HUES64 (cell line): ENCODE measurements at regions not wholly inside any gene's neighbourhood (a gene's known extent, or its start where the extent isn't known, plus 50 kb on each side); places are given as distances from the start of the nearest gene placed in this dataset.
"Not testable (repeated sequence)": the region's sequence is repeated elsewhere in the genome, so short reads cannot be mapped to it uniquely, and the experiment has no call there.

Source experiments
- H3K27ac ChIP-seq: 2 replicates; pipeline ENCODE4 v1.7.0; 2013; ENCODE audit warnings: low read depth, low read length, inconsistent platforms
- H3K27me3 ChIP-seq: 2 replicates; pipeline ENCODE4 v1.6.1; 2013; ENCODE audit warnings: mild to moderate bottlenecking, low read length; ENCODE audit not compliant: insufficient read depth
- H3K36me3 ChIP-seq: 2 replicates; pipeline ENCODE4 v1.6.1; 2013; ENCODE audit warnings: mild to moderate bottlenecking, low read length; ENCODE audit not compliant: insufficient read depth
- H3K4me1 ChIP-seq: 2 replicates; pipeline ENCODE4 v1.6.1; 2013; ENCODE audit warnings: mild to moderate bottlenecking, low read length, moderate library complexity; ENCODE audit not compliant: insufficient read depth
- H3K4me3 ChIP-seq: 2 replicates; pipeline ENCODE4 v1.5.1; 2013; ENCODE audit warnings: mild to moderate bottlenecking, low read length, moderate library complexity
- H3K9ac ChIP-seq: 2 replicates; pipeline ENCODE4 v1.6.1; 2013; ENCODE audit warnings: mild to moderate bottlenecking, low read depth, low read length
- H3K9me3 ChIP-seq: 2 replicates; pipeline ENCODE4 v1.6.1; 2013; ENCODE audit warnings: low read depth, low read length; ENCODE audit not compliant: insufficient read depth
- WGBS: fragments of 150-250, 120-280 bp; methylation state at CpG from one replicate; pipeline ENCODE4 v1.1.7; 2013; ENCODE audit warnings: missing lambda C conversion rate; 5-methylcytosine and 5-hydroxymethylcytosine counted together

DNA sequence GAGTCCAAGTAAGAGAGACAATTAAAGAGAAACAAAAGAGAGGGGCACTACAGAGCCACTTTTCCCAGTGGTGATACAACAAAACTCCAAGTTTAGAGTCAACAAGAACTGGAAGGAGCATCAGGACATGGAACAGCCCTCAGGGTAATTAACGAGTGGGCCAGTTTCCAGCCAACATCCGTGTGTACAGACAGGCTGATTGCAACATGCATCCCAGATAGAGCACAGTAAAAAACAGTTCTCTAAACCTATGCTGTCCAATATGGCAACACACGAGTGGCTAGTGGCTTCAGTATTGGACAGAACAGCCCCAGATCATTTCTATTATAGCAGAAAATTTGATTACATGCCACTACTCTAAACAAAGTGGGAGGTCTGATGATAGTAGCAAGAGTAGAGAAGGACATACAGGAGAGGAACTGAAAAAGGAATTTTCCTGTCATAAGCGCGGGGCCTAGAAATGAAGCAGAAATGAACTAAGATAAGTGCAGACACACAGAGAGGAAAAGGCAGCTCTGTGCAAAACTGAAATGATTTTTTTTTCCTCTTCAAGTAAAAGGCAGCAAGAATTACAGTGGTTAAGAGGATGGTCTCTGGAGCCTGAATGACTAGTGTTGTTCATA, 175.6 kb upstream of the CCNG1 start:
- Histone ChIP-seq H3K9ac (no peak overlapping the region), H3K27me3 (no peaks in the 10 kb centered on the region), H3K4me3 (no peak overlapping the region), H3K4me1 (no peaks in the 10 kb centered on the region), H3K9me3 (no peaks in the 10 kb centered on the region), H3K27ac (no peak overlapping the region), H3K36me3 (no peaks in the 10 kb centered on the region)
- WGBS = 96% methylated on average over 5 of the region's 5 CpGs

- WGBS = 95% methylated on average over 4 of the region's 5 CpGs
- H3K36me3 ChIP-seq, H3K9me3 ChIP-seq, H3K9ac ChIP-seq, H3K4me1 ChIP-seq, H3K27ac ChIP-seq, H3K4me3 ChIP-seq, H3K27me3 ChIP-seq: not testable (repeated sequence)
These were observed 171.1 kb upstream of the CCNG1 start for GRCh38 chr5:163266249-163266648.

DNA sequence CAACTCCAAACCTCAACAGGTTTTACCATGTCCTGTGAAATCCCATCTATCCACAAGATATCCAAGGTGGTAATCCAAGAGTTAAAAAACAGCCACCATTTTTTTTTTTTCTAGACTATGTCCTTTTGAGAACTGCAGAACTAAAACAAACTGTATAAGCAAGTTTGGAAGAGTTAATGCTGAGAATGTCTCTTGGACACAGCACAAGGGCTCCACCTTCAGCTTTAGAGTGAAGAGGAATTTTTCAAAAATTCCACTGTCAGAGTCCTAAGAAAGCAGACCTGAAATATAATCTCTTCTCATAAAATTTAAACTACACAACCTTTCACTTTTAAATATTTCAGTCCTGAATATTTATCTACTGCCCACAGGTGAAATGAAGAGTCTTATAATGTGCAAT, 167.8 kb upstream of the CCNG1 start:
- Histone ChIP-seq H3K27ac (no peak overlapping the region), H3K9ac (no peak overlapping the region), H3K36me3 (no peaks in the 10 kb centered on the region), H3K4me1 (no peaks in the 10 kb centered on the region), H3K27me3 (no peaks in the 10 kb centered on the region), H3K4me3 (no peak overlapping the region), H3K9me3 (0 out of 2 replicates have a peak, but pooled peaks cover 3% of the 10 kb centered on the region)

DNA sequence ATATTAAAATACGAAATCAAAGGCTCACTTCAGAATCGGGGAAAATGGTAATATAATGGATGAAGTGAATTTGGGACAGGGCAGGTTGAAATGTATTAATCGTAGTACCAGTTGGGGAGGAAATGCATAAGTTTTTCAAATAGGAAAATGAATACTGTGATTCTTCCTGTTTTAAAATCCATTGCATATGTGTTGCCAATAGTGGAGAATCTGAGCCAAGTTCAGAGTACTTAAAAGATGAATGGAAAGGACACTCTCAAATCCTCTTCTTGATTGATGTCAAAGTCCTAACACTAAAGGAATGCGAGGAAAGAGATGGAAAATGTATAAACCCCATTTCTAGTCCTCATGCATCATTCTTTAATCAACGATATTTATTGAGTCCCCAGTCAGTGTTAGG, 160.9 kb upstream of the CCNG1 start:
- over 99% methylated on average over 5 of the region's 5 CpGs for WGBS
- Histone ChIP-seq H3K27me3 (no peaks in the 10 kb centered on the region), H3K27ac (no peak overlapping the region), H3K9me3 (0 out of 2 replicates have a peak, but pooled peaks cover 3% of the 10 kb centered on the region), H3K4me1 (no peaks in the 10 kb centered on the region), H3K9ac (no peak overlapping the region), H3K4me3 (no peak overlapping the region), H3K36me3 (no peaks in the 10 kb centered on the region)

- H3K27ac ChIP-seq, H3K9me3 ChIP-seq, H3K36me3 ChIP-seq, H3K27me3 ChIP-seq, H3K9ac ChIP-seq, H3K4me1 ChIP-seq, H3K4me3 ChIP-seq: not testable (repeated sequence)
- WGBS = 22% methylated on average over 1 of the region's 3 CpGs
These were observed 156.5 kb upstream of the CCNG1 start for GRCh38 chr5:163280897-163281296.

- Histone ChIP-seq H3K27me3 (no peaks in the 10 kb centered on the region), H3K4me3 (no peak overlapping the region), H3K36me3 (no peaks in the 10 kb centered on the region), H3K9me3 (no peaks in the 10 kb centered on the region), H3K4me1 (no peaks in the 10 kb centered on the region), H3K9ac (no peak overlapping the region), H3K27ac (no peak overlapping the region)
- 100% methylated on average over 1 of the region's 1 CpG for WGBS
These were observed 155.9 kb upstream of the CCNG1 start for GRCh38 chr5:163281512-163281911.

DNA sequence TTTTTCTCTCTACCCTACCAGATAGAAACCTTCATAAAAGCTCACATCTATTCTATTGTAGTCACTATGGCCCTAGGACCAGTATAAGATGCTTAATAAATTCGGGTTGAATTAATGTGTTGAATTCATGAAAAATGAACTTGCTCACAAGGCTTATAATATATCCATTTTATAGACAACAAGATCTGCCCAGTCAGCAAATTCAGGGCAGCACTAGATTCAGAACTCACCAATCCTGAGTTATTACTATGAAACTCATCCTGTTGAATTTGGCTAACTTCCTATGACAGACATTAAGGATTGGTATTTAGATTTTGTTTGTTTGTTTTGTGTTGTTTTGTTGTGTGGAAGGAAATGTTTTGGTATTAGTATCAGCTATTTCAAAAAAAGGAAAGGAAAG, 143.6 kb upstream of the CCNG1 start:
- no peak overlapping the region for H3K9ac ChIP-seq
- no peak overlapping the region for H3K27ac ChIP-seq
- no peaks in the 10 kb centered on the region for H3K36me3 ChIP-seq
- no peak overlapping the region for H3K4me3 ChIP-seq
- no peaks in the 10 kb centered on the region for H3K9me3 ChIP-seq
- H3K27me3 ChIP-seq = no peaks in the 10 kb centered on the region
- H3K4me1 ChIP-seq = no peaks in the 10 kb centered on the region
- no CpG with 5 or more reads among the region's 1 CpG for WGBS

DNA sequence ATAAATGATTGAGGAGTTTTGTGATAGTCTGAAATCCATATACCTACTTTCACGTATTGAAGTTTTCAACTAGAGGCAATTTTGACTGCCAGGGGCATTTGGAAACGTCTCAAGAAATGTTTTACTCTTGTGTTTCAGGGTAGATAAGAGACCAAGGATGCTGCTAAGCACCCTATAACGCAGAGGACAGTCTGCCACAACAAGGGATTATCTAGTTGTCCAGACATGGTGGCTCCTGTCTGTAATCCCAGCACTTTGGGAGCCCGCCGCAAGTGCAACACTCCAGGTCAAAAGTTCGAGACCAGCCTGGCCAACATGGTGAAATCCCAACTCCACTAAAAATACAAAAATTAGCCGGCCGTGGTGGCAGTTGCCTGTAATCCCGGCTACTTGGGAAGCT, 133.7 kb upstream of the CCNG1 start:
- H3K27me3 ChIP-seq = no peaks in the 10 kb centered on the region
- WGBS = 96% methylated on average over 9 of the region's 9 CpGs
- no peak overlapping the region for H3K9ac ChIP-seq
- H3K4me1 ChIP-seq = no peaks in the 10 kb centered on the region
- no peaks in the 10 kb centered on the region for H3K36me3 ChIP-seq
- no peak overlapping the region for H3K27ac ChIP-seq
- H3K4me3 ChIP-seq = no peak overlapping the region
- no peaks in the 10 kb centered on the region for H3K9me3 ChIP-seq

DNA sequence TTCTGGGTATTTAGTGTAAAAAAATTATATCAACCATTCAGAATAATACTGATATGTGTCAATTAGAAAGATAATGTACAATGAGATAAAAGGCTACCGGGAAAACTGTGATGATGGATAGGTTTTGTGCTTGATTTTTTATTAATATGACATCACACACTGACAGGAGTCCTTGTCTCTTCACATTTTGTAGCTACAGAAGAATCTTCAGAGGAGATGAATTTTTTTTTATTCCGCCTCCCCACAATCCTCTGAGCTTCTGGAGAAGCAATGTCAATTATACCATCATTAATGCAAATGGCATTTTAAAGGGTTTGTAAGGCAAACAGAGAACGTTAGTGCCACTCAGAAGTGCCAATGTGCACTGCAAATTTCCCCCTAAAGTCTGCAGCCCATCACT, 131.7 kb upstream of the CCNG1 start:
- no peak overlapping the region for H3K4me3 ChIP-seq
- no peaks in the 10 kb centered on the region for H3K9me3 ChIP-seq
- no peak overlapping the region for H3K27ac ChIP-seq
- WGBS = 84% methylated on average over 1 of the region's 3 CpGs
- H3K9ac ChIP-seq = no peak overlapping the region
- no peaks in the 10 kb centered on the region for H3K4me1 ChIP-seq
- H3K36me3 ChIP-seq = no peaks in the 10 kb centered on the region
- H3K27me3 ChIP-seq = no peaks in the 10 kb centered on the region

DNA sequence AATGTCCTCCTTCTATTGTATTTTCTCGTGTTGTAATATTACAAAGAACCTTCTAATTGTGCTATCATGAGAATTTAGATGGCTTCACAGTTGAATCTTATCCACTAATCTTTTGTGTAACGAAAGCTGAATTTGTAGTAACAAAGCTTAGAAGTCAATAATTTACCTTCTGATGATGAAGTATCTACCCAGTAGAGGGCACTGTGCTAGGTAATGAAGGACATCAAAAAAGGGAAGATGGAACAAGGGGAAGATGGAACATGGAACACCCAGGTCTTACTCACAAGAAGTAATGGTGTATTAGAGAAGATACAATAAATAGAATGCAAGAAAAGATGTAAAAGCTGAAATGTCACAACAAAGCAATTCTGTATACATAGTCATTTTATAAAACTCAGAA, 131.0 kb upstream of the CCNG1 start:
- Histone ChIP-seq H3K27me3 (no peaks in the 10 kb centered on the region), H3K4me1 (no peaks in the 10 kb centered on the region), H3K27ac (no peak overlapping the region), H3K9ac (no peak overlapping the region), H3K36me3 (no peaks in the 10 kb centered on the region), H3K4me3 (no peak overlapping the region), H3K9me3 (no peaks in the 10 kb centered on the region)
- 100% methylated on average over 1 of the region's 2 CpGs for WGBS

DNA sequence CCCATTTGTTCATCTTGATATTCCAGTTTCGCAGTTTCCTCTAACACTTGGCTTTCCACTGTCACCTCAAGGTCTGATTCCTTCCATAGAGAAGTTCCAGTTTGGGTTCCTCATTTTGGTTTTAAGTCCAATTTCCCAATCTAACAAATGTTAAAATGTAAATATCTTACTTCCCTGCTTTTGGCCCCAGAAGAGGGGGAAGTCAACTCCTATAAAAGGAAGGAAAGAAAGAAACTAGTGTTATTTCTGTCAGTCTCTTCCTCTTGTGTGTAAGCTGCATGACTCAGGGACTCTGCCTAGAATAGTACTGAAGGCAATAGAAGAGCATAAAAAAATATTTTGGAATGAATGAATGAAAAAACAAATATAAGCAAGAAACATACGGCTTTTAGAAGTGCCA, 127.5 kb upstream of the CCNG1 start:
- Histone ChIP-seq H3K27me3 (no peaks in the 10 kb centered on the region), H3K27ac (no peak overlapping the region), H3K4me3 (no peak overlapping the region), H3K36me3 (no peaks in the 10 kb centered on the region), H3K9me3 (no peaks in the 10 kb centered on the region; the same call in 1 of the 2 replicates), H3K4me1 (0 out of 2 replicates have a peak, but pooled peaks cover 4% of the 10 kb centered on the region), H3K9ac (no peak overlapping the region)
- whole genome bisulfite sequencing = 96% methylated on average over 2 of the region's 2 CpGs

DNA sequence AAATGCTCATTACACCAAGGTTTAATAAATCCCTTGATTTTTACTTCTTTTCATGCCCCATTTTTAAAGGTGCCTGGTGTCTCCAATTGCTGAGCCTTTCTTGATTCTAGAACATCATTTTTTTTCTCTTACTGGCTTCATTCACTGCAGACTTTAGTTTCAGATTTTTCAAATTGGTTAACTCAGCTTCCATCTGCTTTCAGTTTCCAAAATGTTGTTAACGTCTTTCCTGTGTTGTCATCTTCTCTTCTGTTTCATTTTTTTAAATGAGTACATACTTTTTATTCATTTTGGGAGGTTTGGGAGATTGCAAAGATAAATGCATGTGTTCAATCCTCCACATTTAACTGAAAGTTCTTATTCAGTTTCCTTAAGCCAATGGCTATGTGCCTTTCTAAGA, 126.4 kb upstream of the CCNG1 start:
- no peaks in the 10 kb centered on the region; the same call in 1 of the 2 replicates for H3K9me3 ChIP-seq
- H3K9ac ChIP-seq = no peak overlapping the region
- no peak overlapping the region for H3K4me3 ChIP-seq
- 0 out of 2 replicates have a peak, but pooled peaks cover 4% of the 10 kb centered on the region for H3K4me1 ChIP-seq
- 93% methylated on average over 1 of the region's 1 CpG for WGBS
- no peak overlapping the region for H3K27ac ChIP-seq
- no peaks in the 10 kb centered on the region for H3K27me3 ChIP-seq
- H3K36me3 ChIP-seq = no peaks in the 10 kb centered on the region
